GM19239 (cell line): ENCODE measurements at regions not wholly inside any gene's neighbourhood (a gene's known extent, or its start where the extent isn't known, plus 50 kb on each side); places are given as distances from the start of the nearest gene placed in this dataset.

ENCODE experiments used
- DNase-seq: peaks from one replicate; pipeline ENCODE4 v3.0.0; 2011; ENCODE audit warnings: low spot score; ENCODE audit not compliant: insufficient read length
- FAIRE-seq: peaks from 2 replicates; lab custom pipeline; 2011; peaks lifted over from hg19 to GRCh38; lab: Jason Lieb, UNC

- DNase-seq (no peak), FAIRE-seq (no peak)
Observed at GRCh38 chr3:109887293-109887692, 549.9 kb upstream of the DPPA4 start.

GRCh38 chr3:109888026-109888425 lies 550.7 kb upstream of the DPPA4 start:
- DNase-seq: no peak

GRCh38 chr3:109897734-109898133 lies 560.4 kb upstream of the DPPA4 start:
- DNase-seq: no peak
- FAIRE-seq: no peak

More at GRCh38 chr3:109888026-109888425, 550.7 kb upstream of the DPPA4 start:
- FAIRE-seq: no peak

GRCh38 chr3:109899925-109900324 lies 562.6 kb upstream of the DPPA4 start:
- FAIRE-seq (no peak), DNase-seq (no peak)

GRCh38 chr3:109900783-109901182 lies 563.4 kb upstream of the DPPA4 start:
- no peak for DNase-seq
- FAIRE-seq: no peak

- DNase-seq (no peak), FAIRE-seq (no peak)
Observed at GRCh38 chr3:109902549-109902948, 565.2 kb upstream of the DPPA4 start.

GRCh38 chr3:109903100-109903499 lies 565.8 kb upstream of the DPPA4 start:
- no peak for FAIRE-seq
- no peak for DNase-seq

GRCh38 chr3:109910772-109911171 lies 573.4 kb upstream of the DPPA4 start:
- DNase-seq (no peak), FAIRE-seq (no peak)

- FAIRE-seq: no peak
- no peak for DNase-seq
Observed at GRCh38 chr3:109918740-109919139, 581.4 kb upstream of the DPPA4 start.

GRCh38 chr3:109920749-109921148 lies 583.4 kb upstream of the DPPA4 start:
- FAIRE-seq: no peak
- DNase-seq: no peak

GRCh38 chr3:109921509-109921908 lies 584.2 kb upstream of the DPPA4 start:
- FAIRE-seq (no peak), DNase-seq (no peak)

- DNase-seq: no peak
- FAIRE-seq: no peak
Observed at GRCh38 chr3:109922856-109923255, 585.5 kb upstream of the DPPA4 start.

- no peak for FAIRE-seq
- no peak for DNase-seq
Observed at GRCh38 chr3:109923431-109923830, 586.1 kb upstream of the DPPA4 start.

- no peak for DNase-seq
- FAIRE-seq: no peak
Observed at GRCh38 chr3:109924196-109924595, 586.9 kb upstream of the DPPA4 start.

- DNase-seq: no peak
- no peak for FAIRE-seq
Observed at GRCh38 chr3:109926376-109926775, 589.0 kb upstream of the DPPA4 start.

- no peak for FAIRE-seq
Observed at GRCh38 chr3:109927161-109927560, 589.8 kb upstream of the DPPA4 start.

GRCh38 chr3:109927726-109928125 lies 590.4 kb upstream of the DPPA4 start:
- no peak for FAIRE-seq
- no peak for DNase-seq

More at GRCh38 chr3:109927161-109927560, 589.8 kb upstream of the DPPA4 start:
- DNase-seq: no peak

GRCh38 chr3:109930582-109930981 lies 593.2 kb upstream of the DPPA4 start:
- no peak for FAIRE-seq

GRCh38 chr3:109933576-109933975 lies 596.2 kb upstream of the DPPA4 start:
- FAIRE-seq: no peak
- DNase-seq: no peak

More at GRCh38 chr3:109930582-109930981, 593.2 kb upstream of the DPPA4 start:
- DNase-seq: no peak

GRCh38 chr3:109939817-109940216 lies 602.5 kb upstream of the DPPA4 start:
- FAIRE-seq (no peak), DNase-seq (no peak)

GRCh38 chr3:109943181-109943580 lies 605.8 kb upstream of the DPPA4 start:
- FAIRE-seq: no peak
- DNase-seq: no peak

GRCh38 chr3:109944836-109945235 lies 607.5 kb upstream of the DPPA4 start:
- DNase-seq (no peak), FAIRE-seq (no peak)

- no peak for DNase-seq
- no peak for FAIRE-seq
Observed at GRCh38 chr3:109952924-109953323, 615.6 kb upstream of the DPPA4 start.
